ENCODE measurements at regions not wholly inside any gene's neighbourhood (a gene's known extent, or its start where the extent isn't known, plus 50 kb on each side); places are given as distances from the start of the nearest gene placed in this dataset.

GRCh38 chr7:98040626-98041360, 50.8 kb upstream of the OCM2 start:
- no peak overlapping the region for H3K27ac Mint-ChIP-seq (ENCODE audit: unreplicated experiment)
- no peaks in the 10 kb centered on the region for H3K36me3 Mint-ChIP-seq (ENCODE audit: unreplicated experiment)

DNA sequence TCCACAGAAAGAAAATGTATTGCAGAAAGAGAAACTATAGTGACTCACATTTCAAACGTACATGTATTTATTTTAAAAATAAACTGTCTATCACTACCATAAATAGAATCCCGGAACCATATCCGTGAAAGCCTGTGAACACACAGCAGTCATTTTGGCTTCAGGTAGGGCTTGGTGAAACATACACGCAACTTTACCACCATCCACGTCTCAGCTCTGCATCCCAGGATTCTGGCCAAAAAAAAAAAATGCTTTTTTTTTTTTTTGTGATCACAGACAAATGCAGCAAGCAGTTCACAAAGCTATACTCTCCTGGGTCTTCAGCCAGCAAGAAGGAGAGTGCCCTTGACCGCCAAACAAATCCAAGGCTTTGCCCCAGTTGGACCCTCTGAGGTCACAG, 56.8 kb upstream of the OCM2 start:
- Mint-ChIP-seq H3K4me1 (ENCODE audit: low read depth, unreplicated experiment) (no peaks in the 10 kb centered on the region), H3K4me3 (ENCODE audit: unreplicated experiment) (no peak overlapping the region), H3K36me3 (ENCODE audit: unreplicated experiment) (no peaks in the 10 kb centered on the region), H3K9me3 (ENCODE audit: unreplicated experiment) (no peaks in the 10 kb centered on the region), H3K27me3 (ENCODE audit: unreplicated experiment) (peaks cover 3% of the 10 kb centered on the region), H3K27ac (ENCODE audit: unreplicated experiment) (no peak overlapping the region)
- no peak for DNase-seq
- TF ChIP-seq, protein P1, sequence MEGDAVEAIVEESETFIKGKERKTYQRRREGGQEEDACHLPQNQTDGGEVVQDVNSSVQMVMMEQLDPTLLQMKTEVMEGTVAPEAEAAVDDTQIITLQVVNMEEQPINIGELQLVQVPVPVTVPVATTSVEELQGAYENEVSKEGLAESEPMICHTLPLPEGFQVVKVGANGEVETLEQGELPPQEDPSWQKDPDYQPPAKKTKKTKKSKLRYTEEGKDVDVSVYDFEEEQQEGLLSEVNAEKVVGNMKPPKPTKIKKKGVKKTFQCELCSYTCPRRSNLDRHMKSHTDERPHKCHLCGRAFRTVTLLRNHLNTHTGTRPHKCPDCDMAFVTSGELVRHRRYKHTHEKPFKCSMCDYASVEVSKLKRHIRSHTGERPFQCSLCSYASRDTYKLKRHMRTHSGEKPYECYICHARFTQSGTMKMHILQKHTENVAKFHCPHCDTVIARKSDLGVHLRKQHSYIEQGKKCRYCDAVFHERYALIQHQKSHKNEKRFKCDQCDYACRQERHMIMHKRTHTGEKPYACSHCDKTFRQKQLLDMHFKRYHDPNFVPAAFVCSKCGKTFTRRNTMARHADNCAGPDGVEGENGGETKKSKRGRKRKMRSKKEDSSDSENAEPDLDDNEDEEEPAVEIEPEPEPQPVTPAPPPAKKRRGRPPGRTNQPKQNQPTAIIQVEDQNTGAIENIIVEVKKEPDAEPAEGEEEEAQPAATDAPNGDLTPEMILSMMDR (IDR thresholded peaks at IDR 0.05; ENCODE audit: partially characterized antibody, unreplicated experiment): no peak

More at GRCh38 chr7:98040626-98041360, 50.8 kb upstream of the OCM2 start:
- TF ChIP-seq, protein P1 (IDR thresholded peaks at IDR 0.05; ENCODE audit: partially characterized antibody, unreplicated experiment): no peak
- DNase-seq: no peak
- Mint-ChIP-seq H3K4me3 (ENCODE audit: unreplicated experiment) (no peak overlapping the region), H3K4me1 (ENCODE audit: low read depth, unreplicated experiment) (no peaks in the 10 kb centered on the region), H3K27me3 (ENCODE audit: unreplicated experiment) (peaks cover 1% of the 10 kb centered on the region), H3K9me3 (ENCODE audit: unreplicated experiment) (peaks cover 3% of the 10 kb centered on the region)

DNA sequence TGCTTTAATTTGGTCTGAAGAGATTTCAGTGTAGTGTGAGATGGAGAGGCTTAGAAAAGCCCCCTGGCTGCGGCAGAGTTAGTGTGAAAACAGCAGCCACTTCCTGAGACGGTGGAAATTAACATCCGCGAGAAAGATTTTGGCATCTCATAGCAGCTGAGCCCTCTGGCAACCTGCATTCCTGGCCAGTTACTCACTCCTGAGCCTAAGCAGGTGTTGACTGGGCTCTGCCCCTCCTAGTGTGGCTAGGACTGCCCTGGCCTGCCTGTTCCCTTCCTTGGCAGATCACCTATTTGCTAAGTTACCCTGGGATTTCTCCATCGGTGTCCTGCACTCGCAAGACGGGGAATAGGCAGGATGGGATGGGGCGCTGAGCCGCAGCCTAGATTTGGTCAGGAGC, 57.6 kb upstream of the LMTK2 start:
- H3K9me3 Mint-ChIP-seq (ENCODE audit: unreplicated experiment): peaks cover 1% of the 10 kb centered on the region

DNA sequence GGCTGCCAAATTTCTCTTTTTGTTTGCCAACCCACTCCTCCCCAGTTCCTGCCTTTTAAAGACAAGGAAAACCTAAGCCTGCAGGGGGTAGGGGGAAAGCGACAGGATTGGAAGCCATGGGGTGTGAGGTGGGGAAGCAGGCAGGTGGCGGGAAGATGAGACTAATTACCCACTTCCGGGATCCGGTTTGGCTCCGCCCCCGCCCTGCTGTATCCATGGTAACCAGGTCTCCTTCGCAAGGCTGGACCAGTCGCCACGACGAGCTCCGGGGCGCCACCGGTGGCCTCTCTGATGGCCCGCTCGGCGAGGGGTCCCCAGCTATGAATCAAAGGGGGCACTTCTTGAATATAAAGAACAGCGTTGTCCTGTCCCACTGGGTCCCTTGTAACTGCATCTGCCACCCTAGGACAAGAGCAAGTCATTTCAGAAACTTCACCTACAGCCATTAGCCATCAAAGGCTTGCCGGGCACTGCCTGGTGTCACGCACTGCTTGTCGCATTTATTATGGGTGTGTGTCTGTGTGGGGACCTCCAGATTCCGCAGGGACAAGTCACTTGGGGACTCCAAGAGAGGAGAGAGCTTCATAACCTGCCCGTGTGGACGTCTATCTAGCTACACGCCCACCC, 55.4 kb upstream of the LMTK2 start:
- H3K4me3 Mint-ChIP-seq (ENCODE audit: unreplicated experiment): peak overlapping the region; percentile 74
- H3K27ac Mint-ChIP-seq (ENCODE audit: unreplicated experiment): no peak overlapping the region
- no peaks in the 10 kb centered on the region for H3K4me1 Mint-ChIP-seq (ENCODE audit: low read depth, unreplicated experiment)
- peaks cover 3% of the 10 kb centered on the region for H3K9me3 Mint-ChIP-seq (ENCODE audit: unreplicated experiment)
- H3K27me3 Mint-ChIP-seq (ENCODE audit: unreplicated experiment): peaks cover 3% of the 10 kb centered on the region
- H3K36me3 Mint-ChIP-seq (ENCODE audit: unreplicated experiment): no peaks in the 10 kb centered on the region
- DNase-seq: peak; percentile 70
- TF ChIP-seq, protein P1 (IDR thresholded peaks at IDR 0.05; ENCODE audit: partially characterized antibody, unreplicated experiment): no peak

More for the DNA sequence above, 57.6 kb upstream of the LMTK2 start:
- H3K4me1 Mint-ChIP-seq (ENCODE audit: low read depth, unreplicated experiment): no peaks in the 10 kb centered on the region
- DNase-seq: no peak
- no peak overlapping the region for H3K4me3 Mint-ChIP-seq (ENCODE audit: unreplicated experiment)
- no peak overlapping the region for H3K27ac Mint-ChIP-seq (ENCODE audit: unreplicated experiment)
- peaks cover 5% of the 10 kb centered on the region for H3K27me3 Mint-ChIP-seq (ENCODE audit: unreplicated experiment)
- no peaks in the 10 kb centered on the region for H3K36me3 Mint-ChIP-seq (ENCODE audit: unreplicated experiment)
- TF ChIP-seq, protein P1 (IDR thresholded peaks at IDR 0.05; ENCODE audit: partially characterized antibody, unreplicated experiment): no peak

GRCh38 chr7:98054585-98054984, 52.1 kb upstream of the LMTK2 start:
- Mint-ChIP-seq H3K27me3 (ENCODE audit: unreplicated experiment) (peaks cover 9% of the 10 kb centered on the region), H3K9me3 (ENCODE audit: unreplicated experiment) (peaks cover 5% of the 10 kb centered on the region), H3K4me3 (ENCODE audit: unreplicated experiment) (no peak overlapping the region), H3K27ac (ENCODE audit: unreplicated experiment) (no peak overlapping the region), H3K36me3 (ENCODE audit: unreplicated experiment) (no peaks in the 10 kb centered on the region), H3K4me1 (ENCODE audit: low read depth, unreplicated experiment) (no peaks in the 10 kb centered on the region)
- no peak for DNase-seq
- TF ChIP-seq, protein P1 (IDR thresholded peaks at IDR 0.05; ENCODE audit: partially characterized antibody, unreplicated experiment): no peak
